HG02970 (cell line): ENCODE measurements at regions not wholly inside any gene's neighbourhood (a gene's known extent, or its start where the extent isn't known, plus 50 kb on each side); places are given as distances from the start of the nearest gene placed in this dataset.
A peak's percentile ranks its signal among the peaks of the same experiment; 100 is the strongest.
"Not testable (repeated sequence)": the region's sequence is repeated elsewhere in the genome, so short reads cannot be mapped to it uniquely, and the experiment has no call there.

Experiments used
- ATAC-seq: cut with Tn5 transposase; IDR thresholded peaks from one replicate; pipeline ENCODE4 v1.9.1; 2021; ENCODE audit warnings: mild to moderate bottlenecking, moderate library complexity, moderate number of reproducible peaks; ENCODE audit not compliant: unreplicated experiment, low FRiP score

- ATAC-seq, result no peak
These were observed 129.1 kb upstream of the TGFBR2 start for GRCh38 chr3:30477149-30477921.

- not testable (repeated sequence) for ATAC-seq
These were observed 126.7 kb upstream of the TGFBR2 start for GRCh38 chr3:30479737-30480136.

- not testable (repeated sequence) for ATAC-seq
These were observed 126.2 kb upstream of the TGFBR2 start for GRCh38 chr3:30480156-30480555.

DNA sequence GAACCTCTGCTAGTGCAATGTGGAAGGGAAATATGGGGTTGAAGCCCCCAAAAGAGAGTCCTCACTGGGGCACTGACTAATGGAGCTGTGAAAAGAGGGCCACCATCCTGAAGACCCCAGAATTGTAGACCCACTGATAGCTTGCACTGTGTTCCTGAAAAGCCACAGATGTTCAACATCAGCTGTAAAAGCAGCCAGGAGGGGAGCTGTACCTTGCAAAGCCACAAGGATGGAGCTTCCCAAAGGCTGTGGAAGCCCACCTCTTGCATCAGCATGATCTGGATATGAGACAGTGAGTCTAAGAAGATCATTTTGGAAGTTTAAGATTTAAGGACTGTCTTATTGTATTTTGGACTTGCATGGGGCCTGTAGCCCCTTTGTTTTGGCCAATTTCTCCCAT is 125.8 kb upstream of the TGFBR2 start:
- ATAC-seq, result no peak

DNA sequence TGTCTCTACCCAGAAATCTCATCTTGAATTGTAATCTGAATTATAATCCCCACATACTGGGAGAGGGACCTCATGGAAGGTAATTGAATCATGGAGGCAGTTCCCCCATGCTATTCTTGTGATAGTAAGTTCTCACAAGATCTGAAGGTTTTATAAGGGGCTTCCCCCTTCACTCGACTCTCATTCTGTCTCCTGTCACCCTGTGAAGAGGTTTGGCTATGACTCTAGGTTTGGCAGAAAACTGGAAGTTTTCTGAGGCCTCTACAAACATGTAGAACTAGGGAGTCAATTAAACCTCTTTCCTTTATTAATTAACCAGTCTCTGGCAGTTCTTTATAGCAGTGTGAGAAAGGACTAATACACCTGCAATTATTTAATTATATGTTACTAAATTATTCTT is 125.2 kb upstream of the TGFBR2 start:
- no peak for ATAC-seq

DNA sequence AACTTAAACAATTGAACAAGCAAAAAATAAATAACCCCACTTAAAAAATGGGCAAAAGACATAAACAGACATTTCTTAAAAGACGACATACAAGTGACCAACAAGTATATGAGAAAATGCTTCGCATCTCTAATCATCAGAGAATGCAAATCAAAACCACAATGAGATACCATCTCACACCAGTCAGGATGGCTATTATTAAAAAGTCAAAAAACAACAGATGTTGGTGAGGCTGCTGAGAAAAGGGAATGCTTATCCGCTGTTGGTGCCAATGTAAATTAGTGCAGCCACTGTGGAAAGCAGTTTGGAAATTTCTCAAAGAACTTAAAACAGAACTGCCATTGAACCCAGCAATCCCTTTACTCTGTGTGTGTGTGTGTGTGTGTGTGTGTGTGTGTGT is 122.2 kb upstream of the TGFBR2 start:
- not testable (repeated sequence) for ATAC-seq

DNA sequence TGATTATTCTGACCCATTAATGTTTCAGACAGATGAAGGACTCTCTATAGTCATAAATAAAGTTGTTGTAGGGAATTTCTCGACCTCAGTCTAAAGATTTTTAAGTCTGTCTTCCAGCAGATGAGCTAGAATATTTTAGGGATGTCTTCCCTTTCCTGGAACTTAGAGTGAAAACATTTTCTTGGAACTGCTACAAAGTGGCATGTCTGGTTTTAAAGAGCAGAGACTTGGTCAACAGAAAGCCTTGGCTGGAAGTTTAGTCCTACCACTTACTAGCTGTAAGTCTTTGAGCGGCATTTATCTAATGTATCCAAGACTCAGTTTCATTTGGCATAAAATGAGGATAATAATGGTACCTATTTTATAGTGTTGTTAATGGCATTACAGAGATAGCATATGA is 120.0 kb upstream of the TGFBR2 start:
- ATAC-seq, result no peak

DNA sequence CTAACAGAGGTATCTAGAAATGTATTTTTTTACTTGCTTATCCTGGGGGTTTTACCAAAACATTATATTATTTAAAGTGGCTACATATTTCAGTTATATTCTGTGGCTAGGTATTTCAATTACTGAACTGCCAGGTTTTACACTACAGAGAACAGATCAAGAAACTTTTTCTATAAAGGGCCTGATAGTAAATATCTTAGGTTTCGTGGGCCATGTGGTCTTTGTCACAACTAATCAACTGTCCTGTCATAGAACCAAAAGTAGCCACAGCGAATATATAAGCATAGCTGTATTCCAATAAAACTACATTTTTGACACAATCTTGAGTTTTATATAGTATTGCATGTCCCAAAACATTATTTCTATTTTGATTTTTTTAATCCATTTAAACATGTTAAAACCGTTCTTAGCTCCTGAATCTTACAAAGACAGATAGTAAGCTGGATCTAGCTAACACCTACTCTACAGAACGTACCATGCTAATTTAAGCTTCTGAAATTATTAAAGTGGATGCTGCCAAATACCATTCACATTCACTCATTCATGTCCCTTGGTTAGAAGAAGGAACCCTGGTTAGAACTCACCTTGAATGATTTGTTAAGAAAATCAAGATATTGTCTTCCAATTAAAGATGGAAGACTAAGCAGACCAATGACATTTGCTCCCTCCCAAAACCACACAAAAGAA is 118.2 kb upstream of the TGFBR2 start:
- no peak for ATAC-seq

DNA sequence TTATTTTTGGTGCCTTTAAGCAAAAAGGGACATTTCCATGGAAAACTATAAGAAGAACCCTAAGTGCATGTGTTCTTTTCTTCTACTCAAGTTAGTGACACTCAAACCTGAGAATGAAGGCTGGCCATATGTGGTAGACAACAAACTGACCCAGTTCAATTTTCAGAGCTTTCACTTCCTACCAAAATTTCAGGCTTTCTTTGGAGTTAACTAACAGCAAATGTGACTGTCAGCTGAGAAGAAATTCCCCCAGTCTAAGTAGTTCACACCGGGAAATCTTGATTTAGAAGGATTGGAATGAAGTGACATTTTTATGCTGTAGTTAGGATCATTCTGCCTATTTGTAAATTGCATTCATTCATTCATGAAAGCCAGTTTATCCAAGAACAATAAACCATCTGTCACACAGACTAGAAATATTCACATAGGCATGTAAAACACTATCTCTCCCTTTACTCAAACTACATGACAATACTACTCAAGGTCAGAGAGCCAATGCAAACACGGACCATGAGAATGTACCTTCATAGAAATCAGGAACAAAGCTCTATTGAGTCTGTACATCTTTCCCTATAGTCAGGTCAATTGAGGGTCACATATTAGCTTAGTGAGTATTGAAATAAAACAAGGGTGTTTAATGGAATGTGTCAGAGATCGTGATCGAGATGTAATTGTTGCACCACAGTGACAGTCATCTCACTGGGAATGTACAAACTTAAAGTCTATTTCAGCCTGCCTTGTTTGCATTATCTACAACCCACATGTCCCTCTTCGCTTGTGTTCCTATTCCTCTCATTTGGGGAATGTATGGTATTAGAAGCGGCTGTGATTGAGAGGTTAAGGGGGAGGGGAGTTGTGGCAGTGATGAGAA is 113.8 kb upstream of the TGFBR2 start:
- no peak for ATAC-seq

DNA sequence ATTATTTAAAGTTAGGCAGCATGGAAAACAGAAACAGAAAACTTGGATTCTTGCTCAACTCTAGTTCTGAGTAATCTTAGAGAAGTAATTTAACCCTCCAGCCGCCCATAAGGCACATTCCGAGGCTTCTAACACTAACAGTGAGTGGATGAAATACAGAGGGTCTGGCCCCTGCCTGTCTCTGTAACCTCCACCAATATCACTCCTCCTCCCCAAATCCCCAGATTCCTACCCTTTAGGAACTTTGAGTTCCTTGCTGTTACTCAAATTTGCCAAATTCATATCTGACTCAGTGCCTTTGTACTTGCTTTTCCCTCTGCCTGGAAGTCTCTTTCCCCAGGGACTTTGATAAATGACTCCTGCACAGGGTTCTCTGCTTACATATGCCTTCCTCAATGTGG is 112.5 kb upstream of the TGFBR2 start:
- ATAC-seq, result no peak

DNA sequence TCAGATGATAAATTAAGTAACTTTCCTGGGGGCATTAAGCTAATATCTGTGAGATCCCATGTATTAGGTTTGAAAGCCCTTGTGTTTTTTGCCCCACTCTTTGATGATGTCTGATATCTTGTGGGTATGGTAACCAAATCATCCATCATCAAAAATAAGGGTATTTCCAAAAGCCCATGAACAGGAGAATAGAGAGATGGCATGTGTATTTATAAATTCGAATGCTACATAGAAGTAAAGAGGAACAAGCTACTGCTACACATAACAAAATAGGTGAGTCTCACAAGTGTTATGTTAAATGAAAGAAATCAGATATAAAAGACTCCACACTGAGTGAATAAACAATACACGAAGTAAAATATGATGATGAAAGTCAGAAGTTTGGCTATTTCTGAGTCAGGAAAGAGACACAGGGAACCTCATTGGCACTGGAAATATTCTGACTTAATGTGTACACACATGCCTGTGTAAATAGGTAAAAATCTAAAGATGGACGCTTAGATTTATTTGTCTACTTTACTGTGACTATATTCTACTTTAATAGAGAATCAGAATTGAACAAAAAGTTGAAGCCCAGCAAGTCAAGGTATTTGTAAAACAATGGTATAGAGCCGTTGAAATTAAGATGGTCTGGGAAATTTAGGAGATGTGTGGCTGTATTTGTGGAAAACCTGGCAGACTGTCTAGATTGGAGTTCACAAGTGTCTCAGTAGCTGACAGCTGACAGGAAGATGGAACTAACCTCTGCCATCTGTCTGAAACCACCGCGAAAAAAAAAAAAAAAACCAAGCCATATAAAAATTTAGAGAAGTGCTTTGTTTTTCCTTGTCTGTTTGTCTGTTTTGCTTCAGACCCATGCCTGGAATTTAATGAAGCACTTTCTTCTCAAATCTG is 111.0 kb upstream of the TGFBR2 start:
- no peak for ATAC-seq

DNA sequence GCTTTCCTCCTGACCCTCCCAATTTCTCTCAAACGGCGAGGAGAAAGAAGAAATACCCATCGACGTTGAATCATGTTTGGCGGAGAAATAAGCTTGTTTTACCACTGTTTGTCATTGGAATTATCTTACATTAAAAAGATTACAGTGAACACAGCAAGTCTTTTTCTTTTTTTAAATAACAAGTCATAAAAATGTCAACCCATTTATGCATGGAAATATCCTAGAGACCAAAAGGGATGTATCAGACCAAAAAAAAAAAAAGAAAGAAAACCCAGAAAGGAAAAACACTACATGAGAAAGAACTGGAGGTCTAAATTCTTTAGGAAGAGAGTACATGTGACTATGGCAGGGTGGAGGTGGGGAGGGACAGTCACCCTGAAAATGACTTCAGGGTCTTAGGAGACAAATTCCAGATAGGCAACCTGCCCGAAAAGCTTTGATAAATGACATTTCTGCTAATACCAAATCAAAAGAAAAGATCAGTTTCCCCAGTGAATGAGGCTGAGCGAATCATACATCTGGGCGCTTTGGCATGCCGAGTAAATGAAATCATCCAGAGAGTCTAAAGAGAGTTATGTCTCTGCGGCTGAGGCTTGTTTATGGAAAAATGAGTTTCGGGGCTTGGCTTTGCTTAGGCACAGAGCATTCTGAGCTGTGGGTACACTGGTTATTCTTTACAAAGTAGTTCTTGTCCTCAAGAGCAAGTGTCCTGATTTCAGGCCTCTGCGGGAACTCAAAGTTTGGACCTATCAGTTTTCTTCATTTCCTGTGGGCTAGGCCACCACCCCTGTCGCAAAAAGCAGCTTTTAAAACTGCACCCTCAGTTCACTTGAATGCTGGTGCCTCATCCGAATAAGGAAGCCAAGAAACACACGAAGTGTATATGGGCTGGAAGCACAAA is 110.1 kb upstream of the TGFBR2 start:
- ATAC-seq, result no peak

DNA sequence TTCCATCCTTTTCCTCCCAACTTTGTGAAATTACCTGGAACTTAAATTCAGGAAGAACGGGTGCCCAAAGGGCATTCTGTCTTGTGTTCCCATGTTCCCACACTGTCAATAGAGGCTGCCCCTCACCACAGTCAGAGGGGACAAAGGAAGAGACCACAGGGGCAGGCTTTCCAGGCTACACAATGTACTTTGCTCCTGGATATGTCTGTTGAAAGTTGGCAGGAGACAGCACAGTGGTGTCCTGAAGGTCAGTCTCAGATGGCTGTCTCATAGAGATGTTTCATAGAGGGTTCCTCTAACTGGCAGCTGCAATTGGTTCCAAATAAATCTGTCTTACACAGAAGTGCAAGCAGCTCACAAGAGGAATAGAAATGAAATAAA is 107.8 kb upstream of the TGFBR2 start:
- no peak for ATAC-seq

- peak; percentile 92 for ATAC-seq
These were observed 105.6 kb upstream of the TGFBR2 start for GRCh38 chr3:30500666-30501399.

DNA sequence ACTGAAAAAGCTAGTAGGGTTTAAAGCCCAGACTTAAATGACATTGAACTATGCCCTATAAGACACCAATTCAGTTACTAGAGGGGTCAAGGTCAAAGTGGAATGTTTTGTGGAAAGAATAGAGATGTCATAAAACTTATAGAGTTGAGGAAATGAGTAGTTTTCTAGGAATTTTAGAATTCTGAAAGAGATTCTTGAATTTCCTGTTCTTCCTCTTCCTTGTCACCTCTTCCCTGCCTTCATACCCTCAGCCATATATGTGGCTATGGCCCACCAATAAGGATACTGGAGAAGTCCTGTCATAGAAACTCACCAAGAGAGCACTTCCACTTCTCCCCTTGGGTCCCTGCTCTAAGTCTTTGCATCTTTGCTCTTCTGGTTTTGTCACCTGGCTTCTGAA is 104.9 kb upstream of the TGFBR2 start:
- no peak for ATAC-seq

GRCh38 chr3:30502051-30502741 is 104.2 kb upstream of the TGFBR2 start:
- no peak for ATAC-seq

DNA sequence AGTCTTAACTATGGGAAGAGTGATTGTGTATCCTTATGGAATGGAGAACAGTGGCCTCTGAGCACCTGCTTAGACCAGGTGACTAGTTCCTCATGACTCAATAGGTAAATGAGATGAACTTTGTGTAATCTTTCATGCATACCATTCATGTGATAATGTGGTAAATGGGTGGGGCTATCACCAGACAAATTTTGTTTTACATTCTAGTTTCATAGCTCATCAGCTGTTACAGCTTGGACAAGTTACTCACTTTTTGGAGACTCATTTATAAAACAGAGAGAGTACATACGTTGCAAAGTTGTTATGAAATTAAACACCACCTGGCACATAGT is 103.7 kb upstream of the TGFBR2 start:
- peak; percentile 49 for ATAC-seq

- no peak for ATAC-seq
These were observed 103.0 kb upstream of the TGFBR2 start for GRCh38 chr3:30503446-30503845.
